Germinal center (tissue), 1 donor: ENCODE measurements at regions not wholly inside any gene's neighbourhood (a gene's known extent, or its start where the extent isn't known, plus 50 kb on each side); places are given as distances from the start of the nearest gene placed in this dataset.
"Not testable (repeated sequence)": the region's sequence is repeated elsewhere in the genome, so short reads cannot be mapped to it uniquely, and the experiment has no call there.

Source experiments
- DNase-seq: peaks from one replicate; pipeline ENCODE4 v3.0.0; 2012; ENCODE audit warnings: mixed read lengths, low spot score

GRCh38 chr6:71603021-71603420, 283.3 kb upstream of the RIMS1 start:
- no peak for DNase-seq

GRCh38 chr6:71608646-71609045, 277.7 kb upstream of the RIMS1 start:
- DNase-seq: no peak

GRCh38 chr6:71619836-71620235, 266.5 kb upstream of the RIMS1 start:
- no peak for DNase-seq

GRCh38 chr6:71621918-71622519, 264.3 kb upstream of the RIMS1 start:
- DNase-seq: no peak

- no peak for DNase-seq
These were observed 244.2 kb upstream of the RIMS1 start for GRCh38 chr6:71642120-71642519.

- no peak for DNase-seq
These were observed 243.6 kb upstream of the RIMS1 start for GRCh38 chr6:71642793-71643192.

GRCh38 chr6:71645299-71645698, 241.1 kb upstream of the RIMS1 start:
- DNase-seq: no peak

- DNase-seq: no peak
These were observed 236.4 kb upstream of the RIMS1 start for GRCh38 chr6:71649915-71650314.

- no peak for DNase-seq
These were observed 234.7 kb upstream of the RIMS1 start for GRCh38 chr6:71651636-71652035.

- no peak for DNase-seq
These were observed 230.2 kb upstream of the RIMS1 start for GRCh38 chr6:71656121-71656520.

GRCh38 chr6:71665931-71666330, 220.4 kb upstream of the RIMS1 start:
- DNase-seq: no peak

- no peak for DNase-seq
These were observed 213.5 kb upstream of the RIMS1 start for GRCh38 chr6:71672876-71673275.

GRCh38 chr6:71675386-71675785, 211.0 kb upstream of the RIMS1 start:
- DNase-seq: no peak

GRCh38 chr6:71676298-71676697, 210.1 kb upstream of the RIMS1 start:
- no peak for DNase-seq

- DNase-seq: no peak
These were observed 208.3 kb upstream of the RIMS1 start for GRCh38 chr6:71678091-71678490.

- DNase-seq: no peak
These were observed 205.0 kb upstream of the RIMS1 start for GRCh38 chr6:71681234-71681867.

- not testable (repeated sequence) for DNase-seq
These were observed 200.2 kb upstream of the RIMS1 start for GRCh38 chr6:71686021-71686677.

- no peak for DNase-seq
These were observed 187.6 kb upstream of the RIMS1 start for GRCh38 chr6:71698702-71699101.

GRCh38 chr6:71706523-71706922, 179.8 kb upstream of the RIMS1 start:
- no peak for DNase-seq

- no peak for DNase-seq
These were observed 179.3 kb upstream of the RIMS1 start for GRCh38 chr6:71707059-71707458.

- DNase-seq: no peak
These were observed 165.6 kb upstream of the RIMS1 start for GRCh38 chr6:71720705-71721104.

- no peak for DNase-seq
These were observed 164.7 kb upstream of the RIMS1 start for GRCh38 chr6:71721642-71722041.

GRCh38 chr6:71722736-71723135, 163.6 kb upstream of the RIMS1 start:
- DNase-seq: no peak
